ENCODE measurements at regions not wholly inside any gene's neighbourhood (a gene's known extent, or its start where the extent isn't known, plus 50 kb on each side); places are given as distances from the start of the nearest gene placed in this dataset.
"Not testable (repeated sequence)": the region's sequence is repeated elsewhere in the genome, so short reads cannot be mapped to it uniquely, and the experiment has no call there.

- peak overlapping the region; percentile 66 to 67 for H3K27ac ChIP-seq
- H3K9me3 ChIP-seq, result no peaks in the 10 kb centered on the region
- intact Hi-C loops (cut with DNase I), result loop anchor here (5.0 kb wide), 1 partner anchor 56 kb away; no protein-coding TSS in a partner anchor
- TF ChIP-seq CTCF (IDR thresholded peaks at IDR 0.05), result no peak
- DNase-seq (ENCODE audit: low spot score in 2 of 2), result no peak
- H3K36me3 ChIP-seq, result no peaks in the 10 kb centered on the region
- peaks cover 3 to 21% of the 10 kb centered on the region in 2 donors for H3K4me1 ChIP-seq
- H3K27me3 ChIP-seq, result no peaks in the 10 kb centered on the region
- peak overlapping the region; percentile 14 to 31 for H3K4me3 ChIP-seq
These were observed 112.7 kb downstream of the GJA1 start for GRCh38 chr6:121548131-121548530.

GRCh38 chr6:121549736-121550135 lies 114.3 kb downstream of the GJA1 start:
- intact Hi-C loops (cut with DNase I), result loop anchor here (2.0 to 5.0 kb wide), 2 partner anchors 29 to 57 kb away; no protein-coding TSS in a partner anchor
- Histone ChIP-seq H3K4me3 (no peak overlapping the region), H3K9me3 (no peaks in the 10 kb centered on the region), H3K27me3 (no peaks in the 10 kb centered on the region), H3K4me1 (peaks cover 3 to 21% of the 10 kb centered on the region in 2 donors), H3K36me3 (no peaks in the 10 kb centered on the region), H3K27ac (peak overlapping the region; percentile 66 to 67)
- no peak for DNase-seq (ENCODE audit: low spot score in 2 of 2)
- TF ChIP-seq CTCF (IDR thresholded peaks at IDR 0.05), result no peak

GRCh38 chr6:121550491-121551010 lies 115.1 kb downstream of the GJA1 start:
- no peak for TF ChIP-seq CTCF (IDR thresholded peaks at IDR 0.05)
- Histone ChIP-seq H3K4me3 (no peak overlapping the region), H3K4me1 (peaks cover 0 to 15% of the 10 kb centered on the region in 2 donors), H3K9me3 (no peaks in the 10 kb centered on the region), H3K27ac (peak overlapping the region; percentile 66 to 67), H3K27me3 (no peaks in the 10 kb centered on the region), H3K36me3 (no peaks in the 10 kb centered on the region)
- intact Hi-C loops (cut with DNase I), result loop anchor here (2.0 kb wide), 1 partner anchor 30 kb away; no protein-coding TSS in a partner anchor
- DNase-seq (ENCODE audit: low spot score in 2 of 2), result no peak

- no peak for DNase-seq (ENCODE audit: low spot score in 2 of 2)
- Histone ChIP-seq H3K27me3 (no peaks in the 10 kb centered on the region), H3K27ac (no peak overlapping the region), H3K9me3 (no peaks in the 10 kb centered on the region), H3K36me3 (no peaks in the 10 kb centered on the region), H3K4me1 (peaks cover 0 to 7% of the 10 kb centered on the region in 2 donors), H3K4me3 (no peak overlapping the region)
- intact Hi-C loops (cut with DNase I), result loop anchor here (5.0 kb wide), 1 partner anchor 567 kb away; no protein-coding TSS in a partner anchor
- TF ChIP-seq CTCF (IDR thresholded peaks at IDR 0.05), result no peak
These were observed 119.8 kb downstream of the GJA1 start for GRCh38 chr6:121555201-121555600.

- intact Hi-C loops (cut with DNase I), result loop anchor here (5.0 kb wide), 1 partner anchor 566 kb away; no protein-coding TSS in a partner anchor
- H3K4me1 ChIP-seq; H3K36me3 ChIP-seq; H3K4me3 ChIP-seq; H3K27ac ChIP-seq; H3K27me3 ChIP-seq; H3K9me3 ChIP-seq; DNase-seq (ENCODE audit: low spot score in 2 of 2): not testable (repeated sequence)
These were observed 120.7 kb downstream of the GJA1 start for GRCh38 chr6:121556149-121556548.

GRCh38 chr6:121557146-121557940 lies 121.9 kb downstream of the GJA1 start:
- no peak overlapping the region for H3K4me3 ChIP-seq

More at GRCh38 chr6:121557146-121557940, 121.9 kb downstream of the GJA1 start:
- TF ChIP-seq CTCF (IDR thresholded peaks at IDR 0.05), result no peak
- intact Hi-C loops (cut with DNase I), result loop anchor here (5.0 kb wide), 1 partner anchor 565 kb away; no protein-coding TSS in a partner anchor
- Histone ChIP-seq H3K36me3 (no peaks in the 10 kb centered on the region), H3K27me3 (no peaks in the 10 kb centered on the region), H3K27ac (no peak overlapping the region), H3K9me3 (no peaks in the 10 kb centered on the region), H3K4me1 (no peaks in the 10 kb centered on the region)
- no peak for DNase-seq (ENCODE audit: low spot score in 2 of 2)

Measured in ascending aorta (tissue), 2 donors.